Astrocyte (in vitro differentiated cells and primary cell): ENCODE measurements at regions not wholly inside any gene's neighbourhood (a gene's known extent, or its start where the extent isn't known, plus 50 kb on each side); places are given as distances from the start of the nearest gene placed in this dataset.

Experiments
- EZH2 ChIP-seq: IDR thresholded peaks from 2 replicates; pipeline ENCODE4 v1.6.1; 2012; ENCODE audit warnings: mild to moderate bottlenecking, low read length, inconsistent platforms; ENCODE audit not compliant: insufficient read depth
- TF ChIP-seq, protein P1 (sequence below): IDR thresholded peaks from 2 replicates; pipeline ENCODE4 v1.5.1; 2011; ENCODE audit warnings: low read depth, mild to moderate bottlenecking, inconsistent platforms, low read length, moderate library complexity; ENCODE audit not compliant: insufficient read depth

DNA sequence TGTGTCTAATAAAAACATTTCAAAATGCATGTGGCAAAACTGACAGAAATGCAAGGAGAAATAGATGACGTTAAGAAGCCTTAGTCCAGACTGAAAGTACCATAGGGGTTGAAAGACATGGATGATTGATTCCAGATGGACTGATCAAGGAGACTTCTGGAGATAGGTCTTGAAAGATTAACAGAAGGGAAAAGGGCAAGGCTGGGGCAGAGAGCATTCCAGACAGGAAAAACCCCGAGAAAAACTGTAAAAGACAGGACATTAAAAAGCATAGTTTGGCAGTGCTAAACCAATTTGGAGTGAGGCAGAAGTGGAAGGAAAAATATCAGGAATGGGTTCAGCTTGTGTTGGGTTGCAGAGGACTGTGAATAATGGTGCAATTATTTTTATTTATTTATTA is 375.2 kb upstream of the SGO1 start:
- TF ChIP-seq EZH2, result no peak
- TF ChIP-seq, protein P1, sequence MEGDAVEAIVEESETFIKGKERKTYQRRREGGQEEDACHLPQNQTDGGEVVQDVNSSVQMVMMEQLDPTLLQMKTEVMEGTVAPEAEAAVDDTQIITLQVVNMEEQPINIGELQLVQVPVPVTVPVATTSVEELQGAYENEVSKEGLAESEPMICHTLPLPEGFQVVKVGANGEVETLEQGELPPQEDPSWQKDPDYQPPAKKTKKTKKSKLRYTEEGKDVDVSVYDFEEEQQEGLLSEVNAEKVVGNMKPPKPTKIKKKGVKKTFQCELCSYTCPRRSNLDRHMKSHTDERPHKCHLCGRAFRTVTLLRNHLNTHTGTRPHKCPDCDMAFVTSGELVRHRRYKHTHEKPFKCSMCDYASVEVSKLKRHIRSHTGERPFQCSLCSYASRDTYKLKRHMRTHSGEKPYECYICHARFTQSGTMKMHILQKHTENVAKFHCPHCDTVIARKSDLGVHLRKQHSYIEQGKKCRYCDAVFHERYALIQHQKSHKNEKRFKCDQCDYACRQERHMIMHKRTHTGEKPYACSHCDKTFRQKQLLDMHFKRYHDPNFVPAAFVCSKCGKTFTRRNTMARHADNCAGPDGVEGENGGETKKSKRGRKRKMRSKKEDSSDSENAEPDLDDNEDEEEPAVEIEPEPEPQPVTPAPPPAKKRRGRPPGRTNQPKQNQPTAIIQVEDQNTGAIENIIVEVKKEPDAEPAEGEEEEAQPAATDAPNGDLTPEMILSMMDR, result no peak
